ENCODE measurements at regions not wholly inside any gene's neighbourhood (a gene's known extent, or its start where the extent isn't known, plus 50 kb on each side); places are given as distances from the start of the nearest gene placed in this dataset.

DNA sequence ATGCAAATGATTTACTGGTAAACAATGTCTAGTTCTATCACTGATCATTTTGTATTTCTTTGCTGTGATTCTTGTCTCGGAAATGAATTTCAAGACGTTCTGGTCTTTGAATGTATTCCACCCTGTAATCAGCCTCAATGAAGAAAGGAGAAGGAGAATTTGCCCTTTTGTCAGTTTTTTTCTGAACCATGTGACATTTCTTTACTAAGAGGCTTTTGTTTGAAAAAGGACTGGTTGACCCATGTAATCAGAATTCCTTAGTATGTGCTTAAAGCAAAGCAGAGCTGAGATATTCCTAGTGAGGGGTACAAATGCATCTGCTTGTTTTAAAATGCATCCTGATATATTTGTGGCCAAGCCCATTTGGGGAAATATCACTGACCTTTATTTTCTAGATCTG, 581.6 kb downstream of the ETV1 start:
- TF ChIP-seq POLR2A (IDR thresholded peaks at IDR 0.05), result no peak
- TF ChIP-seq, protein P1, sequence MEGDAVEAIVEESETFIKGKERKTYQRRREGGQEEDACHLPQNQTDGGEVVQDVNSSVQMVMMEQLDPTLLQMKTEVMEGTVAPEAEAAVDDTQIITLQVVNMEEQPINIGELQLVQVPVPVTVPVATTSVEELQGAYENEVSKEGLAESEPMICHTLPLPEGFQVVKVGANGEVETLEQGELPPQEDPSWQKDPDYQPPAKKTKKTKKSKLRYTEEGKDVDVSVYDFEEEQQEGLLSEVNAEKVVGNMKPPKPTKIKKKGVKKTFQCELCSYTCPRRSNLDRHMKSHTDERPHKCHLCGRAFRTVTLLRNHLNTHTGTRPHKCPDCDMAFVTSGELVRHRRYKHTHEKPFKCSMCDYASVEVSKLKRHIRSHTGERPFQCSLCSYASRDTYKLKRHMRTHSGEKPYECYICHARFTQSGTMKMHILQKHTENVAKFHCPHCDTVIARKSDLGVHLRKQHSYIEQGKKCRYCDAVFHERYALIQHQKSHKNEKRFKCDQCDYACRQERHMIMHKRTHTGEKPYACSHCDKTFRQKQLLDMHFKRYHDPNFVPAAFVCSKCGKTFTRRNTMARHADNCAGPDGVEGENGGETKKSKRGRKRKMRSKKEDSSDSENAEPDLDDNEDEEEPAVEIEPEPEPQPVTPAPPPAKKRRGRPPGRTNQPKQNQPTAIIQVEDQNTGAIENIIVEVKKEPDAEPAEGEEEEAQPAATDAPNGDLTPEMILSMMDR (IDR thresholded peaks at IDR 0.05), result no peak
